OCI-LY3 (cell line): ENCODE measurements at regions not wholly inside any gene's neighbourhood (a gene's known extent, or its start where the extent isn't known, plus 50 kb on each side); places are given as distances from the start of the nearest gene placed in this dataset.

Source experiments
- EZH2phosphoT487 ChIP-seq: fragments of 200-600 bp; shearing (Covaris generic); IDR thresholded peaks from 2 replicates; pipeline ENCODE4 v1.6.1; 2018; ENCODE audit warnings: antibody characterized with exemption, mixed run types, low read depth
- TF ChIP-seq, protein P1 (sequence below): fragments of 200-600, 300-600 bp; sonication (generic); IDR thresholded peaks from 2 replicates; pipeline ENCODE4 v1.5.1; 2014; ENCODE audit warnings: antibody characterized with exemption, low read length, low read depth

DNA sequence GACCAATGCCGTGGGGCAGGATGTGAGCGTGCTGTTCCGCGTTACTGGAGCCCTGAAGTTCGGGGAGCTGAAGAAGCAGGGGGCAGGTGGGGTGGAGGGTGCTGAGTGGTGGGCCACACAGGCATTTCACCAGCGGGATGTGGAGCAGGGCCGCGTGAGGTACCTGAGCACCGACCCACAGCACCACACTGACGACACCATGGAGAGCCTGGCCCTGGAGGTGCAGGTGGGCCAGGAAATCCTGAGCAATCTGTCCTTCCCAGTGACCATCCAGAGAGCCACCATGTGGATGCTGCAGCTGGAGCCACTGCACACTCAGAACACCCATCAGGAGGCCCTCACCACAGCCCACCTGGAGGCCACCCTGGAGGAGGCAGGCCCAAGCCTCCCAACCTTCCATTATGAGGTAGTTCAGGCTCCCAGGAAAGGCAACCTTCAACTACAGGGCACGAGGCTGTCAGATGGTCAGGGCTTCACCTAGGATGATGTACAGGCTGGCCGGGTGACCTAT, 179.6 kb downstream of the TBC1D2B start:
- TF ChIP-seq, protein P1, sequence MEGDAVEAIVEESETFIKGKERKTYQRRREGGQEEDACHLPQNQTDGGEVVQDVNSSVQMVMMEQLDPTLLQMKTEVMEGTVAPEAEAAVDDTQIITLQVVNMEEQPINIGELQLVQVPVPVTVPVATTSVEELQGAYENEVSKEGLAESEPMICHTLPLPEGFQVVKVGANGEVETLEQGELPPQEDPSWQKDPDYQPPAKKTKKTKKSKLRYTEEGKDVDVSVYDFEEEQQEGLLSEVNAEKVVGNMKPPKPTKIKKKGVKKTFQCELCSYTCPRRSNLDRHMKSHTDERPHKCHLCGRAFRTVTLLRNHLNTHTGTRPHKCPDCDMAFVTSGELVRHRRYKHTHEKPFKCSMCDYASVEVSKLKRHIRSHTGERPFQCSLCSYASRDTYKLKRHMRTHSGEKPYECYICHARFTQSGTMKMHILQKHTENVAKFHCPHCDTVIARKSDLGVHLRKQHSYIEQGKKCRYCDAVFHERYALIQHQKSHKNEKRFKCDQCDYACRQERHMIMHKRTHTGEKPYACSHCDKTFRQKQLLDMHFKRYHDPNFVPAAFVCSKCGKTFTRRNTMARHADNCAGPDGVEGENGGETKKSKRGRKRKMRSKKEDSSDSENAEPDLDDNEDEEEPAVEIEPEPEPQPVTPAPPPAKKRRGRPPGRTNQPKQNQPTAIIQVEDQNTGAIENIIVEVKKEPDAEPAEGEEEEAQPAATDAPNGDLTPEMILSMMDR: no peak
- TF ChIP-seq EZH2phosphoT487: no peak
